ENCODE measurements at regions not wholly inside any gene's neighbourhood (a gene's known extent, or its start where the extent isn't known, plus 50 kb on each side); places are given as distances from the start of the nearest gene placed in this dataset.
"Not testable (repeated sequence)": the region's sequence is repeated elsewhere in the genome, so short reads cannot be mapped to it uniquely, and the experiment has no call there.

DNA sequence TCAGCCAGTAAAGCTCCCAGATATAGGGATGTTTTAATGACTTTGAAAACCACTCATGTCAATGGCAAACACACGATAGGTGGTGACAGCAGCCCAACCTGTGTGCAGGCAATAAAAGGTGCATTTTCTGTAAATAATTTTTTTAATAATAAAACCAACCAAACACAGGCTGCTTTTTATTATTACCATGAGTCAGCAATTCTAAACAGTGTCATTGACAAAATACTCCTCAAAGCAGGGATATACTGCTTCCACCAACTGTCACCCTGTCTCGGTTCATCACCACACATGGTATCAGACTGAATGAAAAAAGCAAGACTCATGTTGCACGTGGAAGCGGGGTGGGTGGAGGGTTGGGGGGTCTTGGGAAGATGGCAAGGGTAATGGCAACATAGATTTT, 195.9 kb downstream of the ANKRD60 start:
- no peaks in the 10 kb centered on the region for H4K20me1 ChIP-seq (replicated peaks in 1 of 2; ENCODE audit: control insufficient read depth in 1 of 2, insufficient read depth in 2 of 2, low read length in 2 of 2)
- H2BK12ac ChIP-seq (ENCODE audit: low read depth, low read length) = no peak overlapping the region
- ChIA-PET CTCF (ENCODE audit: partially characterized antibody) (interaction anchor here (1.0 to 1.3 kb wide), 3 partner anchors 9 to 175 kb away, joined by 3 to 5 read pairs (median 3); no protein-coding TSS in a partner anchor), POLR2A (ENCODE audit: partially characterized antibody) (no interaction called here)
- no peaks in the 10 kb centered on the region for H3K9me3 ChIP-seq (ENCODE audit: insufficient read depth in 2 of 2, low read depth in 1 of 2, low read length in 1 of 2)
- H3K27me3 ChIP-seq (replicated peaks in 1 of 4; ENCODE audit: control insufficient read depth in 3 of 4, extremely low read depth in 1 of 4, insufficient read depth in 3 of 4, low read length in 3 of 4) = no peaks in the 10 kb centered on the region; a peak in 1 of 7 replicates
- no peak overlapping the region for H2BK20ac ChIP-seq (ENCODE audit: low read length)
- H3K18ac ChIP-seq (ENCODE audit: extremely low read depth, low read length) = no peak overlapping the region
- no peak overlapping the region for H2BK120ac ChIP-seq (replicated peaks; ENCODE audit: low read depth, low read length)
- WGBS, 2 experiments (ENCODE audit: extremely low coverage in 1 of 2, insufficient coverage in 1 of 2, insufficient read length in 1 of 2, insufficient replicate concordance in 2 of 2, low coverage in 1 of 2, low lambda C conversion rate in 2 of 2, missing lambda C conversion rate in 1 of 2) = 86% methylated on average over 4 of the region's 4 CpGs; no CpG with 5 or more reads in 1 of the 2 experiments
- H3K14ac ChIP-seq (ENCODE audit: insufficient read length) = no peak overlapping the region
- H2AFZ ChIP-seq (ENCODE audit: low read length) = no peak overlapping the region
- H4K8ac ChIP-seq (ENCODE audit: extremely low read depth, insufficient read depth, low read length) = no peak overlapping the region
- H2BK15ac ChIP-seq (ENCODE audit: low read length) = no peak overlapping the region
- H3K79me1 ChIP-seq (ENCODE audit: low read depth, low read length) = no peaks in the 10 kb centered on the region
- no peaks in the 10 kb centered on the region for H3K4me1 ChIP-seq (replicated peaks in 1 of 4; ENCODE audit: control insufficient read depth in 3 of 4, insufficient read depth in 4 of 4, low read length in 3 of 4)
- H3K9ac ChIP-seq (replicated peaks in 1 of 4; ENCODE audit: extremely low read depth in 1 of 4, low read depth in 3 of 4, low read length in 3 of 4) = no peak overlapping the region
- TF ChIP-seq SIN3A (conservative IDR thresholded peaks at IDR 0.05 in 1 of 2, IDR thresholded peaks at IDR 0.05 in 1 of 2; ENCODE audit: low read depth in 1 of 2, low read length in 2 of 2) (no peak), MAFK (IDR thresholded peaks at IDR 0.05; ENCODE audit: low read depth, low read length) (peak; percentile 65; the same call in 1 of the 2 replicates)
- no peak overlapping the region for H3K4me3 ChIP-seq (ENCODE audit: extremely low read depth in 1 of 4, insufficient read depth in 2 of 4, low read depth in 3 of 4, low read length in 4 of 4)
- no peak overlapping the region for H2AK5ac ChIP-seq (ENCODE audit: low read depth, low read length)
- H3K27ac ChIP-seq (ENCODE audit: low read depth, low read length) = no peak overlapping the region
- H3K56ac ChIP-seq (replicated peaks; ENCODE audit: insufficient read length, low read depth, low read length) = no peak overlapping the region
- no peak for DNase-seq (ENCODE audit: low read depth in 1 of 2, low spot score in 2 of 2)
- no peak for FAIRE-seq
- no peak overlapping the region for H3K23ac ChIP-seq (ENCODE audit: insufficient read length)
- no peak overlapping the region for H4K91ac ChIP-seq (replicated peaks; ENCODE audit: insufficient read length, low read length)
- no peak overlapping the region for H2BK5ac ChIP-seq (ENCODE audit: low read depth, low read length)
- no peak overlapping the region for H3K4me2 ChIP-seq (ENCODE audit: insufficient read depth in 1 of 2, low read depth in 2 of 2, low read length in 2 of 2)
- H3K23me2 ChIP-seq (ENCODE audit: low read depth, low read length) = no peaks in the 10 kb centered on the region
- H3K79me2 ChIP-seq (ENCODE audit: control insufficient read depth in 1 of 2, insufficient read depth in 2 of 2, low read length in 2 of 2) = no peaks in the 10 kb centered on the region
- no peaks in the 10 kb centered on the region for H3K36me3 ChIP-seq (ENCODE audit: control insufficient read depth in 2 of 4, insufficient read depth in 4 of 4, low read length in 3 of 4)
- no peak overlapping the region for H3K4ac ChIP-seq (replicated peaks; ENCODE audit: insufficient read length, low read depth, low read length)
- no peak overlapping the region for H4K5ac ChIP-seq (ENCODE audit: insufficient read length, low read depth, low read length)

DNA sequence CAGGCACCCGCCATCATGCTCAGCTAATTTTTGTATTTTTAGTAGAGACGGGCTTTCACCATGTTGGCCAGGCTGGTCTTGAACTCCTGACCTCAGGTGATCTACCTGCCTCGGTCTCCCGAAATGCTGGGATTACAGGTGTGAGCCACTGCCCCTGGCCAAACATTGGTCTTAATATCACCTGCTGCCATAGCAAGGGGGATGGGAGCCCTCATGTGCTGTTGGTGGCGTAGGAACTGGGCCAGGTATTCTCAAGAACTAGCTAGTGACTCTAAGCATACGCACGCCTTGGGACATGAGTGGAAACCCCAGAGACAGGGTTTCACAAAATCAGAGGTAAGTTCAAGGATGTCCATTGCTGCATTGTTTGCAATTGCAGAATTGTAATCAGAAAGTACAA, 197.1 kb downstream of the ANKRD60 start:
- H3K27me3 ChIP-seq (replicated peaks in 1 of 4; ENCODE audit: control insufficient read depth in 3 of 4, extremely low read depth in 1 of 4, insufficient read depth in 3 of 4, low read length in 3 of 4); H2BK5ac ChIP-seq (ENCODE audit: low read depth, low read length); H3K4me1 ChIP-seq (replicated peaks in 1 of 4; ENCODE audit: control insufficient read depth in 3 of 4, insufficient read depth in 4 of 4, low read length in 3 of 4); FAIRE-seq; H3K23ac ChIP-seq (ENCODE audit: insufficient read length); H3K4me2 ChIP-seq (ENCODE audit: insufficient read depth in 1 of 2, low read depth in 2 of 2, low read length in 2 of 2); H3K4me3 ChIP-seq (ENCODE audit: extremely low read depth in 1 of 4, insufficient read depth in 2 of 4, low read depth in 3 of 4, low read length in 4 of 4); H4K8ac ChIP-seq (ENCODE audit: extremely low read depth, insufficient read depth, low read length); H3K23me2 ChIP-seq (ENCODE audit: low read depth, low read length); H3K27ac ChIP-seq (ENCODE audit: low read depth, low read length); H3K9ac ChIP-seq (replicated peaks in 1 of 4; ENCODE audit: extremely low read depth in 1 of 4, low read depth in 3 of 4, low read length in 3 of 4); H2BK20ac ChIP-seq (ENCODE audit: low read length); H4K20me1 ChIP-seq (replicated peaks in 1 of 2; ENCODE audit: control insufficient read depth in 1 of 2, insufficient read depth in 2 of 2, low read length in 2 of 2); H3K79me1 ChIP-seq (ENCODE audit: low read depth, low read length); H3K79me2 ChIP-seq (ENCODE audit: control insufficient read depth in 1 of 2, insufficient read depth in 2 of 2, low read length in 2 of 2); H2BK120ac ChIP-seq (replicated peaks; ENCODE audit: low read depth, low read length); H2AK5ac ChIP-seq (ENCODE audit: low read depth, low read length); H2AFZ ChIP-seq (ENCODE audit: low read length); H3K4ac ChIP-seq (replicated peaks; ENCODE audit: insufficient read length, low read depth, low read length); H3K56ac ChIP-seq (replicated peaks; ENCODE audit: insufficient read length, low read depth, low read length); H4K91ac ChIP-seq (replicated peaks; ENCODE audit: insufficient read length, low read length); H2BK15ac ChIP-seq (ENCODE audit: low read length); H3K36me3 ChIP-seq (ENCODE audit: control insufficient read depth in 2 of 4, insufficient read depth in 4 of 4, low read length in 3 of 4); H3K18ac ChIP-seq (ENCODE audit: extremely low read depth, low read length); H3K9me3 ChIP-seq (ENCODE audit: insufficient read depth in 2 of 2, low read depth in 1 of 2, low read length in 1 of 2); H3K14ac ChIP-seq (ENCODE audit: insufficient read length); H2BK12ac ChIP-seq (ENCODE audit: low read depth, low read length); POLR2A ChIA-PET (ENCODE audit: partially characterized antibody); H4K5ac ChIP-seq (ENCODE audit: insufficient read length, low read depth, low read length): not testable (repeated sequence)
- peak in 1 of 2 experiments; percentile 8 for DNase-seq (ENCODE audit: low read depth in 1 of 2, low spot score in 2 of 2)
- CTCF ChIA-PET (ENCODE audit: partially characterized antibody) = interaction anchor here (0.8 kb wide), 1 partner anchor 57 kb away, joined by 3 read pairs; no protein-coding TSS in a partner anchor
- 90% methylated on average over 7 of the region's 7 CpGs; no CpG with 5 or more reads in 1 of the 2 experiments for WGBS, 2 experiments (ENCODE audit: extremely low coverage in 1 of 2, insufficient coverage in 1 of 2, insufficient read length in 1 of 2, insufficient replicate concordance in 2 of 2, low coverage in 1 of 2, low lambda C conversion rate in 2 of 2, missing lambda C conversion rate in 1 of 2)

All from H1 (cell line).